Occipital lobe (tissue), 1 donor: ENCODE measurements at regions not wholly inside any gene's neighbourhood (a gene's known extent, or its start where the extent isn't known, plus 50 kb on each side); places are given as distances from the start of the nearest gene placed in this dataset.

Experiments
- DNase-seq: peaks from one replicate; lab custom pipeline; 2025; lab: John Stamatoyannopoulos, UW

DNA sequence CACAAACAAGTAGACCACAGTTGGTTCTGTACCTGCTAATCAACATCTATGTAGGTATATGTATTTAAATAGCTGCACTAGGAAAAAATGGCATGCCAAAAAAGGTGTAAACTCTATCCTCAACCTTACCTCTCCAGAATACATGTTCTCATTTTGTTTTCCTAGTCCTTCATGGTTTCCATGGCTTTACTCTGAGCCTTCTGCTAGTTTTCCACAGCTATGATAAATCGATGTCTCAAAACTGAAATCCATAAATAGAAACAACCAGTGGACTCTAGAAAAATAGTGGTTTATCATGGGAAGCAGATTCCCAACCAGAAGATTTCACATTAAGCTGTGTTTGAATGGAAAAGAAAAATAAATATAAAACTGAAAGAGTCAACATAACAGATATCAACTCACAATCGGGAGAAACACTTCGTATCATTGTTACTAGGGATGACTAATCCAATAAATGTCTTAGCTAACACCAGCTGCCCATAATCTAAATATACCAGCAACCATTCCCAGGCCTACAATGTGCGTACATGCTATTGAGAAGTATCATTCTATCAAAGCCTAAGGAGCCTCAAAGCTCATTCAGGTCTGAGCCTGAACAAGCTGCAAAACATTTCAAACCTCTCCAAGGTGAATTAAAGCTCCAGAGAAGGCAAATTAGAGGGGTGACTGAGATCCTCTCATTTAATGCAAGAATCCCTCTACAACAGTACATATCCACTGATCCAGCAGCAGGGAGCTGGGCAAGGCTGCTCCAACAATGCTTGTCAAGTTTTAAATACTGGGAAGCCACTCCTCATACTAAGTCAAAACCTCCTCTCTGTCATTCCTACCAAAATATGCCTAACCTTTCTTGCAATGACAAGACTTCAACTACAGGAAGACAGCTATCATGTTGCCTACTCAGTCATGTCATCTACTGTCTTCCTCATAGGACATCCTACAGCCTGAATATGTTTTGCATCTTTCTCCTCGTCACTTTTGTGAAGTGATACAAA lies 90.2 kb downstream of the KCTD12 start:
- DNase-seq, result no peak

DNA sequence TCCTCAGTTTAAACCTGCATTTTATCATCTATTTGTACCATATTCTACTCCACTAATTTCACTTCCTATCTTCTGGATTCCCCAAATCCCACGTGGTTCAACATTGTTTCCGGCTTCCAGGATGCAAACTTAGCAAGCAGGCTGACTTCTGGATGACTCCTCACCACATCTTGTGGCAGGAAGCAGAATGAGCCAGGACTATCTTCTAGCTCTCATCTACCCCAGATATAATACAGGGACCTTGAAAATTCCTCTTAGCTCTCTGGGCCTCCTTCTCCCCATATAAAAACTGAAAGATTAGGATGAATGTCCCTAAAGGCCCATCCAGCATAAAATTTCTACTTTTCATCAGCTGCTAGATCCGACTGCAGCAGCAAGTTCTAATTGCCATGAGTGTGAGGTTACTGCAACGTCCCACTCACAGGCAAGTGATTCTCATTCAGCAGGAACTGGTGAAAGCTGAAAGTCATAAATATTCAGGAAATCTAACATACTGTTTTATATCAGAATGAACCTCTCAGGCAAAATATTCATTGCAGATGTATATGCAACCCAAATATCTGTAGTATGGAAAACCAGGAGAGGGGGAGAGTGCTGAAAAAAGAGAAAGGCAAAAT lies 93.4 kb downstream of the KCTD12 start:
- no peak for DNase-seq

DNA sequence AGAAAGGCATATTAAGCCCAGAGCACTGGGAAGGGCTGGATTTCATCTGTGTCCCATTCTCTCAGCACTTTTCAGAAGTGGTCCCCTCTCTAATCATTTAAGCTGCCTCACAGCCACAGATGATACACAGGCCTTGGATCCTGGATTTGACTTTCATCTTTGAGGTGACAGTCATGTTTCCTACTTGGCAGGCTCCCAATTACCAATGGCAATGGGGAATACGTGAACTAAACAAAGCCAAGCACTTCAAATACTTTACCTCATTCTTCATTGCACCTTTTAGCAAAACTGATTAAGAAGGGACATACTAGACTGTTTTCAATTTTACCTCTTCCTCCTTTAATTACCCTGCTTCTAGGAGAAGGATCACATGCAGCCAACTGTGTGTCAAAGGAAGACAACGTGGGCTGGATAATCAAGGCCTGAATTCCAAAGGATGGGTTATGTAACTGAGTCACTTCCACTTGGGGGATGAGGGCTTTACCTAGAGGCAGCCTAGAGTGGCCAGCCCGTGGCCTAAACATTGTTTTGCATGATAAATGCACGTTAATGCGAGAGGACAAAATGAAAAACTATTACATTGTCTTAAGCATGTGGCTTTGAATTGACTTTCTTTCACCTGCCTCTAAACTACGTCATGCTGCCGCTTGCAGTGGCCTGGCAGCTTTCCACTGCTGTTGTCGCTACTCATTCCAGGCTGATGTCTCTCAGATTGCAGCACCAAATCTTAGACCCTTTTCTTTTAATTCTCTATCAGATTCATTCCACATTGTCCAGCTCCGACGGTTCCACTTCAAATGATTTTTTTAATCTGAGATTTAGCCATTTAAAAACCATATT lies 95.0 kb downstream of the KCTD12 start:
- DNase-seq, result no peak

DNA sequence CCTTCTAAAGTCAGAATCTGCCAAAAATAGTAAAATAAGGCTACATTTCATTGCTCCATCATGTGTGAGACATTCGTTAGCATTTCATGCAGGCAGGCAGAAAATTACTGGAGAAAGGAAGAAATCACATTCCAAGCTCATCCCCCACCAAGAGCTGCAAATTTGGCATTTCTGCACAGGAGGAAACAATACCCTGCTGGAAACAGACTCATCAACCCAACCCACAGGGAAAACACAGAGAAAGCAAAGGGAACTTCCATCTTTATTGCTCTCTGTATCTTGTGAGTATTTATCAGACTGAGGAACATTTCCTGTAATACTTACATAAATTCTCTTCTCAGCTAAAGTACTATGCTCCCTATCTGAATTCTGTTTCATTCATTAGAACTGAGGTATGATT lies 95.7 kb downstream of the KCTD12 start:
- DNase-seq, result no peak

DNA sequence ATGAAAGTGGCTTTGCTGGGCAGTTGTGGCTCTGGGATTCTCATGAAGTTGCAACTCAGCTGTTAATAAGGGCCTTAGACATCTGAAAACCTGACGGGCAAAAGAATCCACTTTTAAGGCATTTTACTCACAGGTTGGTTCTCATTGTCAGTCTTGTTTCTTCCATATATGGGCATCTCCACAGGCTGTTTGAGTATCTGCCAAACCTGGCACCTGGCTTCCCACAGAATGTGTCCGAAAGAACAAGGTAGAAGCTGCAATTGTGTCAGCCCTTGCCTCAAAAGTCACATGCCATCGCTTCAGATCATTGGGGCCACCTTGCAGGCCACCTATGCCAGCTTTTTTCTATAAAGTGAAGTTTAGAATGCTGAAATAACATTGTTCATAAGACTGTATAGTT lies 102.4 kb downstream of the KCTD12 start:
- DNase-seq, result no peak

DNA sequence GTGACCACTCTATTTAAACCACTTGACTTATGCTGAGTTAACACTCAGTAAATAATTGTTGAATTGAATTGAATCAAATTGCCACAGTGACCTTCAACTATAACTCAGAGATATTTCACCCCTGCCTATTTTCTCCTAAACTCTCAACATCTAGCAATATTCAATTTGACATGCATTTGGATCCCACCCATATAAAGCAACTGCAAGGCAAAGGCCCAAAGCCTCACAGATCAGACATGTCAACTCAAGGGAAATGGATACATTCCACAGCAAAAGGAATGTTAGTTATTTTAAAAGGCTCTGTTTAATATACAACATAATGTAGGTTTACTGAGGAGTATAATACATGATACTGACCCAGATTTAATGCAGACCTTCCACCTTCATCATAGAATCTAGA lies 107.4 kb downstream of the KCTD12 start:
- DNase-seq, result no peak

DNA sequence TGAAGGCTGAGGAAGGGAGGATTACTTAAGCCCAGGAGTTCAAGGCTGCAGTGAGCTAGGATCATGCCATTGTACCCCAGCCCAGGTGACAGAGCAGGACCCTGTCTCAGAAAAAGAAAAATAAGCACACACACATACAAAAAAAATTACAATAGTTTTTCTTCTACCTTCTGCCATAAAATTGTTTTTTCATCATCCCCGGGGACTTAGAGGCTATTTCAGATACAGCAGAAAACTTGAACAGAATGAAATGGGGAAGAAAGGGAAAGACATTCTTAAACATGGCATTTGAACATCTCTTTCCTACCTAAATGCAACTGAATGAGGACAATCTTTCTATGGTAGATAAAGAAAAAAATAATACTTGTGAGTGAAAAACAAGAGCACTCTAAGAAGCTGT lies 109.1 kb downstream of the KCTD12 start:
- DNase-seq, result no peak

DNA sequence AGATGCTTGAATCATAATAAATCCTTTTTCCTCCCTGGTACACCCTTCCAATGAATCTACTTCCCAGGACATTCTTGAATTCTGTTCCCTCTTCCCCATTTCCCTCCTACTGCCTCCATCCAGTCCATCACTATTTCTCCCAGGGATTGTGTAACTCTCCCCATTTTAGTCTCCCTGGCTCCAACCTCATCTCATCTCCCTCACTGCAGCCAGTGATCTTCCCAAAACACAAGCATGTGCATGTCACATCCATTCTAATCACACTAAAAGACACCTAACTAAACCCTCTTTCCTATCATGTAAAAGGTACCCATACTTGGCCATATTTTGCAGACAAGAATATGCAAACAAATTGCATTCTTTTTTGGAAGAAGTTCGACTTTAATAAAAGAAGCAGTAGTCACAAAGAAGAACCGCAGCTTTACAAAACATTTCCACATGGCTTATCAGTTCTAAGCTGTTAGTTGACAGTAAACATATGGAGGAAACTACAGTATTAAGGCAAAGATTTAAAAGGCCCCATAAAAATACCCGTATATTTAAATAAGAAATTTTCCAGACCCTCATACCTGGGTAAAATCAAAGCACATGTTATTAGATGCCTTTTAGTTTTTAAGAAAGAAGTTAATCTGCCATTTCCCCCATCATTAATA lies 111.0 kb downstream of the KCTD12 start:
- DNase-seq, result no peak

DNA sequence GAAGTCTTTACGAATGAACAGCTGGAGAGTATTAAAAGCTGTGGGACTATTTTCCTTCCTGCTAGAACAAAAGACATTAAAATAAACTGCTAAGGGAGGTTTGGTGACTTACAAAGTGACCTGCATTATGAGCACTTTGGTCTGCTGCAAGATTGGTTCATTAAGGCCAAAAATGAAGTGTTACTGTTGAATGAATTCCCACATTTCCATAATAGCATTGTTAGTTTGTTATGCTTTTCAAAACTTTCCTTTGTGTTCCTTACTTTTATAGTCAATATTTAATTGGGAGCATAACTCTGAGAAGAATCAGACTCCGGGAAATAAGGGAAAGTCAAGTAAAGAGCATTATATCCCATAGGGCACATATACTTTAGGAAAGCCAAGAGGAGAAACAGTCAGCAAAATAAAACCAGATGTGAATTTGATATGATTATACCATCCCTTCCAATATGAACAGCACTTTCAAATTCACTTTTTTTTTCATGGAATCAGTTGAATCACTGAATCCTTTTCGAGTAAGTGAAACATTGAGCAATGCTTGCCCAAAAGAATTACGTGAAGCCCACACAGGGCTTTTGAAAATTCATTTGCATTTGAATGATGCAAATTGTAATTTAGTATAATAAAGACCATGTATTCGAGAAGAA lies 112.6 kb downstream of the KCTD12 start:
- no peak for DNase-seq

DNA sequence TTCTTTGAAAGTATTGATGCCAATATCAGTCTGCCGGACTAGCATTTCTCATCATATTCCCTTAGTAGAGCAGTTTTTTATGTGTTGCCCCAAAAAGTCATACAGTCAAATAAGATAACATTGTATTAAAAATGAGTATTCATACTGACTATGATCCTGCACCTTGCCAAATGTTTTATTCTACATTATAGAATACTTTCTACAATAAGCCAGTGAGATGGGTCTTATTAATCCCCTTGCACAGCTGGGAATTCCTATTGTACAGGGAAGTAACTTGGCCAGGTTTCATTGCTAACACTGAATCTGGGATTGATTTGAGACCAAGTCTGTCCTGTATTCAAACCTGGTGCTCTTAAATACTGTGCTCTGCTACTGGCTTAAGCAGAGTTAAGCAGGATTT lies 114.0 kb downstream of the KCTD12 start:
- no peak for DNase-seq

DNA sequence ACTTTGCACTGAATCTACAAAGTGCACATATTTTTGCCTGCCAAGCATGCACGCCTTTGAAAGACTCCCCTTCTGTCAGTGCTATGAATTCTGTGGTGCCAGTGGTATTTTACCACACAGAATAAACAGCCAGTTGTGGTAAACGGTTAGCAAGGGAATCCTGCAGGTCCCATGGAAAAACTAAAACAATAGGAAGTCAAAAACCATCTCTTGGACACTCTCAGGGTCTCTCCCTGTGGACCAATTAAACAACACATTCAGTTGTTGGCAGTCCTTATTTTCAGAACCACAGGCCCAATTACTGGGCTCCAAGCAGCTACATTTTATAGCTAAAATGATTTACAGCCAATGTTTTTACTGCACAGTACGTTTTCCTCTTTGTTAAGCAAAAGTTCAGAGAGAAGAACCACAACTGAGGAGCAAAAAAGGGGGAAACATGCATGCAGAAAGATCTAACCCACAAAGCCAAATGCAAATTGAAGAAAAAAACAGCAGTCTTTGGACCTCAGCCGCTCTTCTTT lies 116.9 kb downstream of the KCTD12 start:
- no peak for DNase-seq

DNA sequence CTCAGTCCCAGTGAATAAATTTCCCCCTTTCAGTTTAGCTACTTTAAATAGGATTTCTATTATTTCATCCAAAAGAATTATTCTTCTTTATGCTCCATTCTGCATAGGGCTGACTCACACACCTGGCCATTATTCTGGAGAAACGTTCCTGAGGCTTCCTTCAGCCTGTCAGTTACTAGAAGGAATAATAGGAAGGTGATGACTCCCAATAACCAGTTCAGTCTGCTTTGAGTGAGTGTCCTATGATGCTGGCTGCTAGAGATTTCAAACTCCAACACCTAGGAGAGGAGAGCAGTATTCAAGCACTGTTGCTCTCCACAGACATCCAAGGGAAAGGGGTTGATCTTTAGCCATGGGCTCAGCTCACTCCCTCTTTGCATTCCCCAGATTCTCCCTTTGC lies 117.8 kb downstream of the KCTD12 start:
- DNase-seq, result no peak

DNA sequence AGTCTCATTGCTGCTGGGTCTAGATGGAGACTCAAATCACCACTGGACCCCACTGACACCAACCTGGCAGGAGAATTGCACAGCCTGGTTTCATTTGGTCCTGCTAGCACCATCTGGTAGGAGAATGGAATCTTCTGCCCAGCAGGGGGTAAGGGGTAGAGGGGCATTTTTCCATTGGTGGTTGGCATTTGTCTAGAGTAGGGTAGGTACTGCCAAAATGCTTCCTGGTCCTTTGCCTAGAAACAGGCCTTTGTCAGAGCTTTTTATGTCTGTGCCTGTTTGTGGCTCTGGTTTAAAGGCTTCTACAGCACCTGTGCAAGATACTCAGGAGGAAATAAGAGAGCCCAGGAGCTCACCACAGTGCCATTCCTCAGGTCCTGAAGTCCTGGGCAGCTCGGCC lies 121.3 kb downstream of the KCTD12 start:
- DNase-seq, result no peak

DNA sequence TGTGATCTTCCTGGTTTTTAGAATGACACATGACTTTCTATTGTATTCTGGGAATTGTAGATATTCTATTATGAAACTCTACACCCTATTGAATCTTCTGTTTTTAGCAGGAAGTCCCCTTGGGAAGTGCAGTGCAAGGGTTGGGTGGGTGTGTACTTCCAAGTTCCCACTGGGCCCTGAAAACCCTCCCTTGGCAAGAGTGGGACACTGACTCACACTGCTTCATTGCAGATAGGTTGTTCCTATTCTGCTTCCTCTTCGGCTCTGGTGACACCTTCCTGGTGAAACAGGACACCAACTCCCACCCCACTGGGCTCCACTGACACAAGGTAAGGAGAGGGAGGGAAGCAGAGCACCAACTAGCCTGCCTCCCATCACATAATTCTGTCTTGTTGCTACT lies 121.8 kb downstream of the KCTD12 start:
- DNase-seq, result no peak

DNA sequence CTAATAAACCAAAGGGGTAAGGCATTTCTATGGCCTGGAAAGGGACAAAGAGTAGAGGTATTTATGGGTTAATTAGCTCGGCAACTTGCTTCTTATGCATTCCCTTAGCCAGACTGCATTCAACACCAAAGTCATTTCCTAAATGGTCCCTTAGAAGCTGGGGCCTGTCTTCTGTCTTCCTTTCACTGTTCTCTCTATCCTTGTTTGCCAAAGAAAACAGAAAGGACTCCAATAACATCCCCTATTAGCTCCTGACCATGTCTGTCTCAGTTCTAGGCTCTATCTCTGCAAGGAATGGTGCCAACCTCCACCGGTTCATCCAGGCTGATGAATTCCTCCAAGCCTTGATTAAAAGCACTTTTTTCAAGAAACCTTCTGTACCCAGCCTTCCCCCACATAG lies 123.5 kb downstream of the KCTD12 start:
- DNase-seq, result no peak

DNA sequence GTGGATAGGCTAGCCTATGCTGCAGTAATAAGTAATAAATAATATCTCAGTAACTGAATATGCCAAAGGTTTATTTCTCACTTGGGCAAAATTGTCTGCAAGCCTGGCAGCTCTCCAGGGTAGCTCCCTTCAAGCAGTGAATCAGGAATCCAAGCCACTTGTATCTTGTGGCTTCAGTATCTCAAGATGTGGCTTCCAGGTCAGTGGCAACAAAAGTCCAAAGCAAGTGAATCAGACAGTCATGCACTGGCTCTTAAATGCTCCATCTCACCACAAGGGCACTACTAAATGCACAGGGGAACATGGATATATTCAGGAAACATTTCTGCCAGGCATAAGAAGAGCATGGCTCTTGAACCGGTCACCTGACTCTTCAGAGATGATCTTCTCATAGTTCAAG lies 126.3 kb downstream of the KCTD12 start:
- DNase-seq, result no peak

DNA sequence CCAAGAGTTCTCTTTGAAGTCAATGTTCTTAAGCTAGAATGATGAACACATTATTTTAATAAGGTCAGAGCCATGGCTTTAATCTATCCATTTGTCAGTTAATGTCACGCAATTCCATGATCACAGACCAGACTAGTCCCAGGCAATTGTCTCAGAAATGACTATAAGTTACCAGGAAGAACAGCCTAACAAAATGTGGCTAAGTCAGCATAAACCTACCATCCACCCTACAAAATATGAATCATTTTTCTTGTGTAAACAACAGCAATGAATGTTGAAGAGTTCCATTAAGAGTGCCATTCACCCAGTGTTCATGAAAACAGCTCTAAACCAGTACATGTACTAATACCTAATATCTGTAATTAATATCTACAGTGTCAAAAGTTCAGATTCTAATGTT lies 127.5 kb downstream of the KCTD12 start:
- no peak for DNase-seq

DNA sequence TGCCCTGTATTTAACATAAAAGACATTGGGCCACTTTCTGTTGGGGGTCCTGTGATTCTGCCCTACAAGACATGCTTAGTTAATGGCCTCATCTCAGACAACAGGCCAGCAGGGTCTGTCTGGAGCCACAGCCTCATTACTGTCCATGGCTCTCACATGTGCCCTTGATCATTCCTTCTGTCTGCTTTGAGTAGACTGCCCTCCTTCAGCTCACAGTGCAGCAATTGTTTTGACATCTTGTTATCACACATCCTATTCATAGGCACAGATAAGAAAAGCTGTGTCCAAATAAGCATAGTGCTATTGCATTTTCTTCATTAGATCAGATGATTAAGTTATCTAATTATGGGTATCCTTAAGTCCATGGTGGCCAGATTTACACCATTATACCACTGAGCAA lies 127.9 kb downstream of the KCTD12 start:
- no peak for DNase-seq

DNA sequence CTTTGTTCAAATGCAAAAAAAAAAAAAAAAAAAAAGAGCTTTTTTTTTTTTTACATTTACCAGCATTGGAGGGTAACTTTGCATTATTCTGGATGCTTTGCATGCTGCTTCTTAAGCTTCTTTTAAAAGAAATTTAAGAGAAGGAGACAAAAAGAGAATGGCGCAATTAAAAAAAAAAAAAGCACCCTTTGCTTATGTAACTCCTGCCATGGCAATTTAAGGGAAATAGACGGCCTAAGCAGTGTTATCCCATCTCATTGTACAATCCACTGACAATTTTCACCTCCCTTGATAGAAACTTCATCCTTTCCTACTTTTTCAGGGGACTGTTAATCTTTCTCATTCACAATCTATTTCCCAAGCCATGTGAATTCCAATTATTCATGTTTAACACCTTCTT lies 129.8 kb downstream of the KCTD12 start:
- no peak for DNase-seq

DNA sequence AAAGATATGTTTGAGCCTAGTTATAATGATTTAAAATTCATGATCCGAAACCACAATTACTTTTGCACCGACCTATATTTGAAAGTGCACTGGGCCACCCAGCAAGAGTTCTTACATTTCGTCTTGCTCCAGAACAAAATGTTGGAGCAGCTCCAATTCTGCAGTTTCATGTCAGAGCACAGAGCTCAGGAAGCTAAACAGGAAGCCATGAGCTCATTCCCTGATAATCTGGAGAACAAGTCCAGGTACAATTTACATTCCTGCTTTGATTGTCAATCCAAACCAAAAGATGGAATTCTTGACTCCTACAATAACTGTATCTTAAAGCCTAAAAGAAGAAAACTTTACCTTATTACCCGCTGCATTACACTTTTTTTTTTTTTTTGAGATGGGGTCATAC lies 131.8 kb downstream of the KCTD12 start:
- DNase-seq, result no peak

DNA sequence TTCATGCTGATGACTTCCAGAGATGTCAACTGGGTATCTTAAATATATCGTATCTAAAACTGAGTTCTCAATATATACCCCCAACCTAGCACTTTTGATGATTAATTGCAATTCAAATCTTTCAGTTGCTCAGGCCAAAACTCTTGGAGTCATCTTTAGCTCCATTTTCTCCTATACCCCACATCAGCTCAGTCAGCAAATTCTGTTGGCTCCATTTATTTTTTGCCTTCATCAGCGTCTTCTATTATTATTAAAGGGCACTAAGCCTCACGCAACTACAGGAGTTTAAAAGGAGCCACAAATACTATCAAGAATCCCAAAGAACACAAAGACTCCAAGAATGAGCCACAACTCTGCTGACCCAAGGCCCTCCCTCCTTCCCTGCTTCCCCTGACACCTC lies 134.9 kb downstream of the KCTD12 start:
- DNase-seq, result no peak
